ENCODE measurements at regions not wholly inside any gene's neighbourhood (a gene's known extent, or its start where the extent isn't known, plus 50 kb on each side); places are given as distances from the start of the nearest gene placed in this dataset.
"Not testable (repeated sequence)": the region's sequence is repeated elsewhere in the genome, so short reads cannot be mapped to it uniquely, and the experiment has no call there.

DNA sequence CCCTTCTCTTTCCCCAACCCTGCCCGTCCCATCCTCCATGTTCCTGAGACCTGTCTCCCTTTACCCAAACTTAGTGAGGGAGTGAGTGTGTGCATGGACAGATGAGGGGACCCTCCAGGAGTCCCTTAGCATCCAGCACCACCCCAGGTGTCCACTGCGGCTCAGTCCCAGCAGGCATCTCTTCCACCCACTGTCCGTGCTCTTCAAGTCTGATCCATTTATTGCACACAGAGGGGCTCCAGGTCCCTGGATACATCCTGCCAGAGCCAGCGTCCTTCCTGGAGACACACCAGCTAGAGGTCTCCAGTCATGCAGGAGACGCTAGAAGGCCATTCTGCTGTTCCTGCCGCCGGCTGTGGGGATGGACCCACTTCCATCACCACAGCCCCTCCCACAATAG lies 239.2 kb downstream of the ADGRD1 start:
- no peak for DNase-seq

DNA sequence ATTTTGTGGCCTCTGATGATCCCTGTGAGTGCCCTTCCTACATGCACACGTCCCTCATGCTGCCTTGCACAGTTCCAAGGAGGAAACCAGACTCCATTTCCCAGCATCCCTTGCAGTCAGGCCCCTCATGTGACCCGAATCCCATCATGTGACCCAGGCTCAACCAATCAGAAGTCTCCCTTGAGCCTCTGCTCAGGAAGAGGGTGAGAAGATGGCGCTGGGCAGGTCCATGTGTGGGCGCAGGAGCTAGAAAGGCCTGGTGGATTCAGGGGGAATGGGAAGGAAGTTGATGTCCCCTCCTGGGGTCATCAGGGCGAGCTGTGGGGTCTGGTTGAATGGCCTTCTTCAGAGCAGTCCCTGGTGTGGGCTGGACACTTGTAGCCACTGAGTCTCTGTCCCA lies 240.5 kb downstream of the ADGRD1 start:
- DNase-seq: no peak

DNA sequence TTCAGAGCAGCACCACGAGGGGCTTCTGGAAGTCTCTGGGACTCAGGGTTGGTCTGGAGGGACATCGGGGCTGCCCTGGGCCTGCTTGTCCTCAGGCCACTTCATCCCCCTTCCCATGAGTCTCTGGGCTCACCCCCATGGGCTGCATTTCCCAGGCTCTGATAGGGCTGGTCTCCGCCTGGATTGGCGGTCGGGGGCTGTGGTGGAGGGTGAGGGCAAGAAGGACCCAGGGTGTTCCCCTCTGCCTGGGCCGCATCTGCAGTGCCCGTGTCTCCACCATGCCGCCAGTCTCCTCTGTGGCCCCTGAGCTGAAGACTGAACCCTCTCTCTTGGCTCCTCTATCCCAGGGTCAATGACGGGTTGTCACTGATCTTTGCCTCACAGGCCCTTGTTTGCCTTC lies 242.1 kb downstream of the ADGRD1 start:
- no peak for DNase-seq

DNA sequence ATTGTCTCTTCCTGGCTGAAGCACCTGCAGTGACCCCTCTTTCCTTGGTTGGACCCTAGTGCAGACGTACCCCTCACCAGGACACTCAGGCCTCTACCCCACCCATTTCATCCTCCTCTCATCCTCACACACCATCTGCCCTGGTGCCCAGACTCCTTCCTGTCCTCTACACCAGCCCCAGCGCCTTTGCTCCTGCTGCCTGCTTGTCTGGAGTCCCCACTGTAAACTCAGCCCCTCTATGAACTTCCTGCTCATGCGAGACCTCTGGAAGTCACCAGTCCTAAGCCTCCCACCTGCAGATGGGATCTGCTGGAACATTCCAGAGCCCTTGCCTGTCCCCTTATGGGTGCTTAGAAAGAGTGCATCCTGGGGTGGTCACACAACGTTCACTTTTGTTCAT lies 242.5 kb downstream of the ADGRD1 start:
- no peak for DNase-seq

DNA sequence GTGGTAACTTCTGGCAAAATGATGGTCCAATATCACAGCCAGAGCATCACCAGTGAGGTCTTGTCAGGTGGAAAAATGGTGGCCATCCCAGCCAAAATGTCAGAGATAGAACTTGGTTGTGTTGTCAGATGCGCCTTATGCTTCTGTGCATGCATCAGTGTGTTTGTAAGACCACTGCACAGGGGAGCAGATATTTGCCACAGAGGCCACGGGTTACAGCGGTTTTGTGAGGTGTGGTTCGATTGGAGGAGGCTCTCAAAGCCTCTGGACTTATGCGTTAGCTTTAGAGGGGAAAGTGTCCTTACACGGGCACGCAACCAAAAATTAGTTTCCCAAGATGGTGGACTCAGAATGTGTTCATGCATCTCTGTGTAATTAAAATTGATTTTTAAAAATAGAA lies 243.8 kb downstream of the ADGRD1 start:
- DNase-seq: no peak

DNA sequence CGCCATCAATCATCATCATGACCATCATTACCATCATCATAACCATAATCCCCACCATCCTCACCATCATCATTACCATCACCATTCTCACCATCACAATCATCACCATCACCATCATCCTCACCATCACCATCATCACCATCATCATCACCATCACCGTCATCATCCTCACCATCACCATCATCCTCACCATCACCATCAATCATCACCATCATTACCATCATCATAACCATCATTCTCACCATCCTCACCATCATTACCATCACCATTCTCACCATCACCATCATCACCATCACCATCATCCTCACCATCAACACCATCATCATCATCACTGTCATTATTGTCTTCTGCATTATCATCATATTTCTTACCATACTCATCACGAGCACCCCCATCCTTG lies 245.5 kb downstream of the ADGRD1 start:
- no peak for DNase-seq

DNA sequence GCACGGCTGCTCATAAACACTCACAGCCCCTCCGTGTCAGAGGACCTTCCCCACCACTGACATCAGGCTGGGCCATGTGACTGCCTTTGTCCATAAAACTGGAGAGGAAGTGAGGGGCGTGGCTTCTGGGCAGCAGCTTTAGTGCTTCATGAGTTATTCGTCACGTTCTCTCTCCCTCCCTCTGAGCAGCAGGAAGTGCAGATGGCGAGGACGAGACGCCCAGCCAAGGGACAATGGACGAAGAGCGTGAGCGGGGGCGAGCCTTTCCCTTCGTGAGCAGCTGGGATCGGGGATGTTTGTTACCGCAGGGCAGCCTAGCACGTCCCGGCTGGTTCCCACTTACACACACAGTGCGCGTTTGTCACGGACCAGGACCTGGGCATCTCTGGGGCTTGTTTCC lies 248.2 kb downstream of the ADGRD1 start:
- DNase-seq: not testable (repeated sequence)

DNA sequence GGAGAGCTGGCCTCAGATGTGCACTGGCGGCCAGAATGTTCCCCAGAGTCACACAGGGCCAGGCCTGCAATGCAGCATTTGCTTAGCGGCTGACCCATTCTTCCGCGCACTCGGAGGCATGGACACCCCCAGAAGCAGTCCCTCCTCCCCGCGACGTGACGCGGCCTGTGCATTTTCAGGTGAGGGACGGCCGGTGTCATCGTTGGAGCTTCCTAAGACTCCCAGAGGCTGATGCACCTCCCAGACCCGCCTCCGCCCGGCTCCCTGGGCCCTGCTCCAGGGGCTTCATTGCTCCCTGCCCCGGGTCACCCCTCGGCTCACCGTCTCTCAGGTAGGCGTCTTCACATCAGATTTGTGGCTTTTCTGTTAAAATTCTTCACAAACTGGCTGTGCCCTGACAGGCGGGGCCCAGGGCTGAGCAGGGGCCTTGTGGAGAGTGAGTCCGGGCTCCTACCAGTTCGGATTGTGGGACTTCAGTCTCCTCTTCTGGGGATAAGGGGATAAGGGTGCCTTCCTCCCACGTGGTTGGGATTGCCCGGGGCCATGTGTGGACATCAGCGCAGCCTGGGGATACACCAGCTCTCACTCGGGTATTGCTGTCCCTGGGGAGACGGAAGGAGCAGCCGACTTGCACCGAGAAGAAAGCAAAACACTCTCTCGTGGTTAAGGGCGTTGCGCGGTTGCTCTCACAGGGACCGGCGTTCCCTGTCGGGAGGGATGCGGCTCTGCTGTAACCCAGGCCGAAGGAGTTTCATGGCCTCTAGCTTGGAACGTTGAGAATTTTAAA lies 249.1 kb downstream of the ADGRD1 start:
- no peak for DNase-seq

DNA sequence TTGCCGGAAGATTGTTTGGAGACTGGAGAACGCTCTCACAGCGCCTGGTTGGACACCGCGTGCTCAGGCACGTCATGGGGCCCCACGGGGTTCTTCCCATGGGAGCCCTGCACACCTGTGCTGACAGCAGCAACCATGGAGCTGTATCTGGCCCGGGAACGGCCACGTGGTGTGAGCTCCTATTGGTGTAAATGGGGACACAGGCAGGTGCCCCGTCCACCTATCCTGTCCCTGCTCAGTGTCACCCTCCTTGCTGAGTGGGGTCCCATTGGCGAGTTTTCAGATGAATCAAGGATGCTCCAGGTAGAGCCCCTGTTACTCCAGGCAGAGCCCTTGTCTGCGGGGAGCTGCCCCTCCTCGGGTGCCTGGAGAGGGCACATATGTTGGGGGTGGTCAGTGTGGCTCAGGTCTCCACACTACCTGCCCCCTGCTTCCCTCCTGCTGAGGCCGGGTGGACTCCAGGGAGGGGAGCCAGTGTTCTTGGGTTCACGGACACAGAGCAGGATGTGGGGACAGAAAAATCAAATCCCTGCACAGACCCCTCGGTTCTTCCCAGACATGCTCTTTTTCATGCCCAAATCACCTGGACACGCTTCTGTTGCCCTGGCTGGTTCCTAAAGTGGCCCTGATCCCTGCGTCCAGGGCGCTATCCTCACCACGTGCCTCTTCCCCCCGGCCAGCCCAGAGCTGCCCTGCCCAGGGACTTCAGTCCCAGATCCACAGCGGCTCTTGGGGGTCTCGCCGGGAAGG lies 250.1 kb downstream of the ADGRD1 start:
- DNase-seq: no peak

DNA sequence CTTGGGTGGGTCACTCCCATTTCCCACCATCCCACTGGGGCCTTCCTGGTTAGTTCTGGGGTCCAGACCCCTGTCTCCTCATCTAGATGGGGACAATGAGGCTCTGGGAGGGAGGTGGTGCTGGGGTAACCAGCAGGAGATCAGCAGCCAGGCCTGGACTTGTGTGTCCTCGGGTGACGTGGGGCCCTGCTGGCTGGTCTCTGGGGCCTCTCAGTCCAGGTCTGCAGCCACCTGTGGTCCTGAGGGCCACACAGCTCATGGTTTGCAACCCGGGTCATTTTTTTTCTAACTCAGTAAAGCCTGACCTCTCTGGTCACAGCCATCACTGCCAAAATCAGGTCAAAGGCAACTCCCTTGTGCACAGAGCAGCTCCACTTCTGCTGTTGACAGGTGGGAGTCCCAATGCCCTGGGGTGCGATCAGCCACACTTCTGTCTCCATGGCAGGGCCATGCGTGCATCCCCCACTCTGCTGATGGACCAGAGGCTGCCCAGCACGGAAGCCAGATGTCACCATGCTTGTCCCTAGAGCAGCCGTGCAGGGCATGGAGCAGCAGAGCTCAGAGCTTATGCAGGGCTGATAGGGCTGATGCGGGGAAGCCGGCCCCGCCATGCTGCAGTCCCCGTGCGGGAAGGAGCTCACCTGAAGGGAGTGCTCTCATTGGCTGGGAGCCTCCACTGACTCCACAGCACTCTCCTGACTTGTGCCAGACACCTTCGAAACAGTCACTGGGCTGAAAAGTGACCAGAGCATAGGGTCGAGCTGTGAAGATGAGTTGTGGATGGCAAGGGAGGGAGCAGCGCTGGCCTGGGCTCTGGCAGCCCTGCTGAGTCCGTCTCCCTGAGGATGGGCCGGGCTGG lies 250.9 kb downstream of the ADGRD1 start:
- DNase-seq: no peak

DNA sequence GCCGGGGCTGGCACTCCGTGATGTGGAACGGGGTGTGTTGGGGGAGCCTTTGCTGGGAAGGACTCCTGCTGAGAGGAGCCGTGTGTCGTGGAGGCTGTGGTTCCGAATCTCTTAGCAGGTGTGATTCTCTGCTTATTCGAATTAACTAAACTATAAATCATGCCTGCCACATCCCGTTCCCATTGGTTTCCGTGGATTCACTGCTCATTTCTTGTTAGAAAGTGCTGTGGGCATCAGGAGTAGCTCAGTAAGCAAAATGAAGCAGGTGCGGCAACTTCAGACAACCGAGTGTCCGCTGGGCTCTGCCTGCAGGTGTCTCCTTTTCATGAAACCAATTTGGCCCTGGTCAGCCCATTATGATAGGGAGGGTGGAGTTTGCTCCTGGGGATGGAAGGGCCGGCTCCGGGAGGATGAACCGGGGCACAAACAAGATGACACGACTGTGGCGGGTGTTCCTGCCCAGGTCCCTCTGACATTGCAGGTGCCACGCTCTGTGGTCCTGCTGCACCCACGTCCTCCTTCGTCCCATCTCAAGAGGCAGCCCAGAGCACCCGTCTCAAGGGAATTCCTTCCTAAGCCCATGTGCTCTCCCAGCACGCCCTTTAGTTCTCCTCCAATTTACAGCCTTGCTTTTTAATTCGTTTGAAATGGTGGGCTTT lies 251.7 kb downstream of the ADGRD1 start:
- DNase-seq: not testable (repeated sequence)

DNA sequence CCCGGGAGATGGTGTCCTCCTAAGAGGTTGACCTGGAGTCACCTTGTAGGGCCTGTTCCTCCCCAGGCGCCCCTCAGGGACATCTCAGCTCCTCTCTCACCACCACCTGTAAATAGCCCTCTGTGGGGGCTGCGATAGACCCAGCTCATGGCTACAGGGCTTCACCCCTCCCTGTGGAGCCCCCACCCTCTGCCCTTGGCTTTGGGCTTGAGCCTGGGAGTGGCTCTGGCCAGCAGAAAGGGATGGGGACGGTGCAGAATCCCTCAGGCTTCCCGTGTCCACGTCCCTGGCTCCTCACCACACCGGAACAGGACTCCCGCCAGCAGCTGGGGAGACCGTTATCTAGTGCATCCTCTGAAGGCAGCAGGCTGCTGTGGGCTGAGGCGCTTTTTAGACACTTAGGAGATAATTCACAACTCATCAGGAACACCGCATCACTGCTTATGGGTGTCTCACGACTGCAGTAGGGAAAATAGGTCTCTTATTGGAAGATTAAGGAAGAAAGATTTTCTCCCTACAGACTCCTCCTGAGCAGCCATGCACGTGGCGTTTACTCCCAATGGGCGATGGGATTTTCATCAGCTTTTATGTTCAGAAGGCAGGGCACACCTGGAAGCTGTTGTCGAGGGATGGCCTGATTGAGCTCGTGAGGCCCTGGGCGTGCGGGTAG lies 253.1 kb downstream of the ADGRD1 start:
- not testable (repeated sequence) for DNase-seq

DNA sequence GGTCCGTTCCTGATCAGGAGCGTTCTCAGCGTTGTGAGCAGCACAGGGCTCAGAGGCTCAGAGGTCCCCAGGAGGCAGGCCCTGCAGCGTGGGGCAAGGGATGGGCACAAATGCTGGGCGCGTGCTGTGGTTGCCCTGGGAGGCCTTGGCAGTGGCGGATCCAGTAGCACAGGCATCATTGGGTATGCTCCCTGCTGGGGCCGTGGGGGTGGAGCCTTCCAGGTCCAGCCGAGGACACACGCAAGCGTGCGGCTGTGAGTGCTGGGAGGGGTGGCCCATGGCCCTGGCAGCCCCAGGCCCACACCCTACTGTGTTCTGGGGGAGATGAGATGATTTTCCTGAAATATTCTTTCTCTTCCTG lies 253.6 kb downstream of the ADGRD1 start:
- not testable (repeated sequence) for DNase-seq

DNA sequence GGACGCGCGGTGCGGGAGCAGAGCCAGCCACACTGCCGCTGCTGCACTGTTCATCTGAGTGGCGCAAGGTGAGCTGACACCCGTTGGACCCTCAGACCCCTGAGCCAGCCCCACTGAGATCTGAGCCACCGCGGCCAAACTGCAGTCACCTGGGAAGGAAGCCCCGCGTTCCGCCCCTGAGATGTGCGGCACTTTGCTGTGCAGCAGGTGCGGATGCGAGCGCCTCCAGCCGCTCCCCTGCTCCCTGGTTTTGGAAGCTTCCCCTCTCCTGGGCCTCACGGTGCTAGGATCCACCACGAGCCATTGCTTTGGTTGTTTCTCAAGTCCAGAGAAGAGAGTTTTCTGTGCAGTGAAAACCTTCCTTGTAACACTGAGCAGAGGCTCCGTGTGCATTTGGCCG lies 254.1 kb downstream of the ADGRD1 start:
- DNase-seq: not testable (repeated sequence)

DNA sequence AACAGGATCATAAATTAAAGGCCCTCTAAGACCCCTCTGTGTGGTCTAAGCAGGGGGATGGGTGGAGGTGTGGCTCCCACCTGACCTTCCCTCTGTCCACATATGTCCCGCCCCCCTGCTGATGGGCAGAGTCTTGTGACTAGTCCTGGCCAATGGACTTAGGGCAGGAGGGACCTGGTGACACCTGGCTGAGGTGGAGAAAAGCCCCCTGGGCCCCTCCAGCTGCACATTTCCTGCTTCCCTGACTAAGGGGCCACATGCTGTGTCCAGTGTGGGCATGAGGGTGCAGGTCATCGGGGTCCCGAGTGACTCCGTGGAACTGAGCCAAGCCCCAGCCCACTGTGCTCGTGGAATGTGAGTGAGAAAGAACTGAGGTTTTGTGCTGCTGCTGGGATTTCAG lies 254.7 kb downstream of the ADGRD1 start:
- DNase-seq: no peak

DNA sequence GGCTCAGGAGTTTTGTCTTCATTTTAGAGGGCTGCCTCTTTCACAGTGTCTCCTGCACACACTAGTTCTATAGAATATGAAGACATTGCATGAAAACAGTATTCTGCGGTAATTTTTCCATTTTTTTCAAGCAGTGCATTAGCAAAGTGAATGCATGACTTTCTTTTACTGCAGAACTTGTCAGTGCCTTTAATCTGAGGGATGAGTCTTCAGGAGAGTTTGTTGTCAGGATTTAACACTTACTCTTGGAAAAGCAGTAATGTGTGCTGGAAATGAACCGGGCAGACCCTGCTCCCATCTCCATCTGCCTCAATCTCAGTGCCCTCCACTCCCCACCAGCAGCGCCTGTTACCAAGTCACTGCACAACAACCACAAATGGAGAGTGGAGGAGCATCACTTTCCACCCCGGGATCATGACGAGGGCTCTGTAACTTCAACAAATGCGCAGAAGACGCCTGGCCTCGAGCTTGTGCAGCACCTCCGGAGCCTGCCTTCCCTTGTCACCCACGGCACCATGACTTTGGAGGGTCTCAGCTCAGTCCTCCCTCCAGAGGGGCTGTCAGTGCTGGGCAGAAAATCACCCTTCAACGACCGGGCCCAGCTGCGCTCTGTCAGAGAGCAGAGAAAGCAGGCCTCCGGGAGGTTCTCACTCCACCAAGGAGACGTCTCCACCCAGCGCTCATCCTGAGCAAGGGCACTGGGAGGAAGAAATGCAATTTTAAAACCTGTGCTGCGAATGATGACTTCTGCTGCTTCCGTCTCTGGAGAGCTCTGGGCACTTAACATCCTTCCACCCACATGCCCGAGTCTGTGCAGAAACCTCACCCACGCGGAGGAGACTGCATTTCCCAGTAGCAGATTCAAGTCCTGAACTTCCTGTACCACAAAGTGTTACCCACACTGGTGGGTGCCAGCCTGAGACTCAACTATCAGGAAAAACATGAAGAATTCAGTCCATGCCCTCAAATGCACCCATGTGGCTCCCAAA lies 255.7 kb downstream of the ADGRD1 start:
- DNase-seq: no peak

DNA sequence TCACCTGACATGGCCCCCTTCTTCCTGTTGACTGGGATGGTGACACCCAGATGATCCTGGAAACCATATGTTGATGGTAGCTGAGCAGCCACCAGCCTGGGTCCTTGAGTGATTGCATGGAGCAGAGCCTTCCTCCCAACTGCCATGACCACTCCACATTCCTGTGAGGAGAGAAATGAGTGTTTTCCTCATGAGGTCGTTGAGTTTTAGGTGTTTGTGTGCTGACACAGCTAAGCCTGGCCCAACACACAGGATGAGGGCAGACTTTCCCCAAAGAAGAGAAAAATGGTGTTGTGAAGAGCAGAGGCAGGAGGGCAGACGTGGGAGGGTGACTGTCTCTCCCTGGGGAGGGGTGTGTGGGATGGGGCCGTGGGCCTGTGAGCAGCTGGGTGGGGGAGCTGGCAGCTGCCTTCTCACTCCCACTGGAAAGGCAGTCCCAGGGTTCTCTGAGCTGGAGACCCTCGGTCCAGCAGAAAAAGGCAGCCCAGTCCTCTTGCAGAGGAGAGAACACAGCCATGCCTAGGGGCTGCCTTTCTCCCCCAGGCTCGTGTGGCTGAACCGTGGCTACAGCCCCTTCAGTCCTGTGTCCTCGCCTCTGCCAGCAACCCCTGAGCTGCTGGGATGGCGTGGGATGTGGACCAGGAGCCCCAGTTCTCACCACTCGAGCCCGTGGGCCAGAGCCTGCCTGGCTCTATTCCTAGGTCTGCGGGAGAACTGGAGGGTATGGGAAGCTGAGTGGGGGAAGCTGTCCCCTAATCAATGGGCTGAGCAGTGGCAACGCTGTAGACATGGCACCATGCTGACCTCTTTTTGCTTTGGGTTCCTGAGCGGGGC lies 257.0 kb downstream of the ADGRD1 start:
- no peak for DNase-seq

DNA sequence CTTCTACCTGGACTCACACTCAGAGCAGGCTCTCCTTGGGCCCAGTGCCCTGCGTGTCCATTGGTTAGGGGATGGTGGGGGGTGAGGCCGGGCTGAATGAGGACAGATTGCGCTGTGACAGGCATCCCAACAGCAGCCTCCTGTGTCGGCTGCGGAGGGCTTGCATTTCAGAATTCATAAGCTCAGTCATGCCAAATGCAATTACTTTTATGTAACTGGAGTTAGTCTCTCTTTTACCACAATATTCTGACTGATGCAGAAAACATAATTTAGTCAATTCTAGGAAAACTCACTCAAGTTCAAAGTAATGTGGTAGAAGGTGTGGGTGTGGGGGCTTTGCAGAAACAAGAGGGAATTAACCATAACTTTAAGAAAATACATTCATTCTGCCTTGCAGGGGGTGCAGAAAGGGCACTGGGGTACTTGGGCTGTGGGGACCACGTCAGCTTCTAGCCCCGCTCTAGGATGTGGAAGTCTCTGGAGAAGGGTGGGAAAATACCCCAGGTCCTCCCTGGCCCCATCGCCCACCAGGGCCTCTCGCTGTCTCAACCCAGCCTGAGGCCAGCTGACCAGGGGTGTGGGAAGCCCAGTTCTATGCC lies 257.7 kb downstream of the ADGRD1 start:
- DNase-seq: no peak
